ENCODE measurements at regions not wholly inside any gene's neighbourhood (a gene's known extent, or its start where the extent isn't known, plus 50 kb on each side); places are given as distances from the start of the nearest gene placed in this dataset.
A peak's percentile ranks its signal among the peaks of the same experiment; 100 is the strongest.

DNA sequence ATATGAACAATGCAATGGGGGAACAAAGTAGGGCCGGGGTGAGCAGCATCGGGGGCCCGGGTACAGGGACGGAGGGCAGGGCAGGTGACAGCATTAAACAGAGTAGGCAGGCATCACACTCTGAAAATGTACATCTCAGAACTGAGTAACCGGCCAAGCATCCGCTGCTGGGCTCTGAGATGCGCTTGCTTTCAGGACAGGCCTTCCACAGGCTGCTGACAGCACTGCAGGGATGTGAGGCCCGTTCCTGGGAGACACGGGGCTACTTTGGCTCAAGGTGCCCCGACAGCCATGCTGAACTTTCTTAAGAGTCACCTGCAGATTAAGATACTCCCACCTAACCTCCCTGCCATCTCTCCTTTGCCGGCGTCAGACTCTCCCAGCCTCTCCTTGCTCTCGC, 64.3 kb upstream of the FGFR2 start:
- no peak for DNase-seq (ENCODE audit: low spot score)

DNA sequence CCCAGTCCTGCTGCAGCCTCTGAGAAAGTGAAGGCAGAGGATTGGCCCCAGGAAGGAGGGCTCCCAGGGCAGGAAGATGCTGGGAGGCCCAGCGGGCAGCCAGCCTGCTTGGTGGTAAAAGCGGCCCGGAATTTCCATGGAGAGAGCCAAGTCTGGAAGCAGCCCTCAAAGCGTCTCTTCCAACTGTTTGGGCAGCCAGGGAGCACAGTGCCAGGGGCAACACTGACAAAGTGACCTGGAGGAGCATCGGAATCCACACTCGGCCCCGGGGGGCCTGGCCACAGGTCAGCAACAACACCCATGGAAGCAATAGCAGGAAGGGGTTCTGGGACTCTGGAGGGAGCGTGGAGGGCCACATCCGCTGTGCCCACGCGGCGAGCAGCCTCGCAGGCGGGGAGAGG, 63.2 kb upstream of the FGFR2 start:
- no peak for DNase-seq (ENCODE audit: low spot score)

DNA sequence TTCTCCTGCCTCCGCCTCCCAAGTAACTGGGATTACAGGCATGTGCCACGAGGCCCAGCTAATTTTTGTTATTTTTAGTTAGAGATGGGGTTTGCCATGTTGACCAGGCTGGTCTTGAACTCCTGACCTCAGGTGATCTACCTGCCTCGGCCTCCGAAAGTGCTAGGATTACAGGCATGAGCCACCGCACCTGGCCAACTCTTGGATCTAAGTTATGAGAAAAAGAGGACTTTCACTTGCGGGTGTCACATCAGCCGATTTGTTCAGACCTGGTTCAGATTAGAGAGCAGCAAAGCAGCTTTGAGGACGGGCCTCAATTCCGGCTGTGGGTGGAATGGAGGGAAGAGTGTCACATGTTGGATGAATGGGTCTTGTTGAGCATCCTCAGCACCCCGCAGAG, 61.0 kb upstream of the FGFR2 start:
- DNase-seq (ENCODE audit: low spot score), result no peak

DNA sequence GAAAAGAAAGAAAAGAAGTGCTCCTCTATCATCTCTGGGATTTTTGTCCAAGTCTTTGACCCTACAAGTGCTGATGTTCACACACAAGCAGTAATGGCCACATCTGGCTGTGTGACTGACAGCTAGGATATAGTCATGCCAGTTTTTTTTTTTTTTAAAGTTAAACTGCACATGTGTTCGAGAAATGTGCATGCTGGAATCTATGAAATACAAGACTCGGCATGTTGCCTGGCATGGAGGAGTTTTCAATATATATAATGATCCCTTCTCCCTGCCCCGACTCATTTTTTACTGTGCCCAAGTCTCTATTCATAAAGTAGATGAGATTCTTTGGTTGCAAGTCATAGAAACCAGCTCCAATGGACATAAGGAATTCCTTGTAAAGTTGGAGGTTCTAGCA, 60.4 kb upstream of the FGFR2 start:
- DNase-seq (ENCODE audit: low spot score), result no peak

DNA sequence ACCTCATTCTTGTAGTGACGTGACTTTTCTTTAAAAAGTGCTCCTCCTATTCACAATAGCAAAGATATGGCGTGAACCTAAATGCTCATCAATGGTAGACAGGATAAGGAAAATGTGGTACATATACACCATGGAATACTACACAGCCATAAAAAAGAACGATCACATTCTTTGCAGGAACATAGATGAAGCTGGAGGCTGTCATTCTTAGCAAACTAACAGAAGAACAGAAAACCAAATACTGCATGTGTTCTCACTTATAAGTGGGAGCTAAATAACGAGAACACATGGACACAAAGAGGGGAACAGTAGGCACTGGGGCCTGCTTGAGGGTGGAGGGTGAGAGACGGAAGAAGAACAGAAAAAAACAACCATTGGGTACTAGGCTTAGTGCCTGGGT, 59.9 kb upstream of the FGFR2 start:
- DNase-seq (ENCODE audit: low spot score), result no peak

DNA sequence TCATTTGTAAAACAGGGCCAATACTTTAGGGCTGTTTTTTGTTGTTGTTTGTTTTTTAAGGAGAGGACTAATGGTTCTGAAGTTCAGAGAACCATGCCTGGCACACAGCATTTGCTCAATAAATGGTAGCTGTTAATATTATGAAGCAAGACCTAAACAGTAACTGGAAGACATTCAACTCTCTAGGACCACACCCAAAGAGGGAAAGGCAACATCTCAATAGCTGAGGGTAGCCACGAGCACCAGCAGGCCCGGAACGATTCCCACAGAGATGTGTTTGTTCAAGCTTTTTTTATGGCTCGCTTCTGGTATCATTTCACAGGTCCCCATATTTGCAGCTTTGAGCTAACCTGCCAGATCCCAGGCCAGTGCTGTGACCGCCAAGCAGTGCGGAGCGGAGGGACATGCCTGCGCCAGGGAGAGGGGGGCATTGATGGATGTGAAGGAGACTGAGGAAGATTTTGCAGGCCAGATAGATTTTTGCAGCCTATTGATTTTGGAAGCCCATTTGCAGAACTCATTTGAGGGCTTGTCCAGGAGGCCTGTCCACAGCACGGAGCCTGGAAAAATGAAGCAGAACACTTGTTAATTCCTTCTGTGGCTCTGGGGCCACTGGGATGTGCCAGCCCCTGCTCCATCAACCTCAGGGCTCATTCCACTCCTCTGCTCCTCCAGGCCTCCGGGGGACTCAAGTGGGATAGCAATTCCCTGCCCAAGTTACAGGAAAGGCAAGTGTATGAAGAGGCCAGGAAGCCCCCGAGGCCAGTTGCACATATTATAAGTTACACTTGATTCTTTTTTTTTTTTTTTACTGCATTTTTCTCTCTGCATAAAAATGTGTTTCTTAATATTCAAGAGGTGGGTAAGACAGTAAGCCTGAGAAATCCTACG, 57.3 kb upstream of the FGFR2 start:
- no peak for DNase-seq (ENCODE audit: low spot score)

DNA sequence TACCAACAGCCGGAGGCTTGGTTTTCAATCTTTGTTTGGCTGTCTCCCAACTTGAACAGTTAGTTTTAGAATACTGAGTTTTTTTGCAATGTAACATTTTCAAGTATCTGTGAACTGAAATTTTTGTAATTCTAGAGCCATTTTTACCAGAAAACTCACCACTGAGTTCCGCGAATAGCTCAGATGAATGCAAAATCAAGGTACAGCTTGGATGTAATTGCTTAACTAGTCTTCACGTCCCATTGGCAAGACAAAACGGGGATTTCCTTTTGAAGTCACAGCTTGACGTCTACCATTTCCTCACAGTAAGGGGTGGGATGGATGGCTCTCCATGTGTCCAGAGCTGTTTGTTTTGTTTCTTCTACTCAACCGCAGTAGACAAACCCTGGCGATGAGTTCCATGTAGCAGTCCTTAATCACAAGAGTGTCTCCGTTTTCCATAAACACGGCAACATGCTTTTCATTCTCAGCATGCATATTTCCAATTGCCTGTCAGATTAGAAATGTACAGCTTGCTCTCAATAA, 55.8 kb upstream of the FGFR2 start:
- DNase-seq (ENCODE audit: low spot score), result peak; percentile 59

DNA sequence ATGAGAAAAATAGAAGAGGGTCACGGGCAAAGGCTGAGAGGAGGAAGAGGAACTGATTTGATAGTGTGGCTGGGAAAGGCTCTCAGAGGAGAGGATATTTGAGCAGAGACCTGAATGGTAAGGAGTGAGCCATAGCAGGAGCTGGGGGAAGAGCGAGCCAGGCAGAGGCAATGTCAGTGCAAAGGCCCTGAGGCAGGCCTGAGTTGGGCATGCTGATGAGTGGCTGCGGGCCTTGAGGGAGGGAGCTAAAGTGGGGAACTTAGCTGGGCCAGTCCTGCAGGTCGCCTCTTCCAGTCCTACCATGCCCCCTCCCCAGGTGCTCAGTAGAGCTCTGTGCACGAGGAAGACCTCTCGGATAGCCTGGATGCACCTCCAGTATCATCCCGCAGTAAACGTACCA, 55.4 kb upstream of the FGFR2 start:
- no peak for DNase-seq (ENCODE audit: low spot score)

DNA sequence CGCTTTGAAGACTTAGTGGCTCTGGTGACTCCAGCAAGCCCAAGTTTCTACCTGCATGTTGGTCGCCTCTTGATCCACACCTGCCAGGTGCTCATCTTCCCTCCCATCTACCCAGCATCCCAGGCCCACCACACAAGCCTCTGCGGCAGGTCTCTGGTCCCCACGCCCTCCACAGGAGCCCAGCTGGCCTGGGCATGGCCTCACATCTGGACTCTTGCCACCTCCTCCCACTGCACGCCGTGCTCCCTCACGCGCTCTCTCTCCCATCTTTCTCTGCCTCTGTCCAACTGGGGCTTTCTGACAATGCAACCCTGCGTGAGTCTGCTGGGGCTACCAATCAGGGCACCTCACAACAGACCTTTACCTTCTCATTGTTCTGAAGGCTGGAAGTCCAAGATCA, 50.2 kb upstream of the FGFR2 start:
- no peak for DNase-seq (ENCODE audit: low spot score)

DNA sequence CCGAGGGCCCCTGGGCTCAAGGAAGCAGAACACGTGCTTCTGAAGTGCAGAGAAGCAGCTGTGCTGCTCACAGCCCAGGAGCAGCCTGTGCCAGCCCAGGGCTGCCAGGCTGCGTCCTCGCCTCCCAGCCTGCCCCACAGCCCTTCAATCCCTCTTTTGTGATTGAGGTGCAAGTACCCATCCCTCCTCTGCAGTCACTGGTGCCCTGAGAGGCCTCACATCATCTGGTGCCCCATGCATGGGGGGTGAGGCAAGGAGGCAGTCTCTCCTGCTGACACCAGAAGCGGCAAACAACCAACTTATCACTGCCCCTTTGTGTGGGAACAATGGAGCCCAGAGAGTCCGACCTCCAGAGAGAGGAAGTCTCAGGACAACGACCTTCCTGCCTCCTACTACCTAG, 49.8 kb upstream of the FGFR2 start:
- no peak for DNase-seq (ENCODE audit: low spot score)

All from A172 (cell line).